Body of pancreas (tissue), 4 donors: ENCODE measurements at regions not wholly inside any gene's neighbourhood (a gene's known extent, or its start where the extent isn't known, plus 50 kb on each side); places are given as distances from the start of the nearest gene placed in this dataset.
"Not testable (repeated sequence)": the region's sequence is repeated elsewhere in the genome, so short reads cannot be mapped to it uniquely, and the experiment has no call there.

Source experiments
- ATAC-seq: fragments of 150-250 bp; one replicate; pipeline ENCODE4 v1.9.1; 2016
- DNase-seq, 4 donors: peaks; one replicate each; pipeline ENCODE4 v3.0.0-alpha.2; 2019
- H3K27ac ChIP-seq, 4 donors: fragments of 200-600 bp; sonication (generic); 1 replicate in 3 of 4; 2 replicates in 1 of 4; pipeline versions ENCODE4 v1.5.1 to v1.6.1; 2016 to 2019; ENCODE audit warnings: mild to moderate bottlenecking in 1 of 4, mixed read lengths in 1 of 4, moderate library complexity in 1 of 4
- H3K27me3 ChIP-seq, 2 donors: fragments of 200-600 bp; sonication (generic); one replicate each; pipeline ENCODE4 v1.6.0; 2016; ENCODE audit warnings: mild to moderate bottlenecking in 1 of 2
- H3K36me3 ChIP-seq, 2 donors: fragments of 200-600 bp; sonication (generic); replicated peaks in 1 of 2; 2 replicates each; pipeline ENCODE4 v1.5.1; 2016; ENCODE audit warnings: low read depth in 2 of 2; ENCODE audit not compliant: insufficient read depth in 1 of 2
- H3K4me1 ChIP-seq: fragments of 200-600 bp; sonication (generic); one replicate; pipeline ENCODE4 v1.6.0; 2016
- H3K4me3 ChIP-seq, 2 donors: fragments of 200-600 bp; sonication (generic); 1 replicate in 1 of 2; 2 replicates in 1 of 2; pipeline ENCODE4 v1.5.1; 2016 to 2019
- H3K9me3 ChIP-seq, 3 donors: fragments of 200-600 bp; sonication (generic); 1 replicate in 2 of 3; 2 replicates in 1 of 3; pipeline ENCODE4 v1.5.1; 2016
- CTCF ChIP-seq, 7 experiments: fragments of 450-650 bp in 4 of 7; fragments of 200-600 bp in 3 of 7; sonication (generic) in 3 of 7; IDR thresholded peaks; one replicate each; pipeline ENCODE4 v1.5.1; 2016 to 2019; ENCODE audit warnings: antibody characterized with exemption in 7 of 7
- POLR2A ChIP-seq, 3 donors: fragments of 450-650 bp; IDR thresholded peaks; one replicate each; pipeline ENCODE4 v1.6.1; 2016; ENCODE audit warnings: antibody characterized with exemption in 3 of 3, mild to moderate bottlenecking in 2 of 3
- WGBS, 2 donors: methylation state at CpG; one replicate each; pipeline ENCODE4 v1.1.5; 2017; 5-methylcytosine and 5-hydroxymethylcytosine counted together
- intact Hi-C: fragments of 100-400 bp; cut with DNase I; formaldehyde crosslinking; loops from one replicate; pipeline ENCODE4 v1.15.1; 2023

DNA sequence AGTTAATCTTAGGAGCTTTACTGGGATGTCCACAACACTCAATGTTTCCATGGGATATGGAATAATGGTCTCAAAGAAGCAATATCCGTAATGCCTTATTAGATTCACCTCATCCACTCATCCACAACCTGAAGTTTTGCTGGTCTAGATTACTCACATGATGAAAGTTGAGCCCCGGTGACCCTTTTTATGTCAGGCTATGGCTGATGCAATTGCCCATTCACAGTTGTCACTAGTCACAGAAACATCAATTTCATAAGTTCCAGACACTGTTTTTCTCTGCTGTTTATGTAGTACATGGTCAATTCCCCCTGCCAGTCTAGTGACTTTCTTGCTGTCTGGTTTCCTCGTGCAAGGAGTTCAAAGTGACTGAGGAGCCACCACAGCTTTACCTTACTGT is 491.2 kb upstream of the ATXN8OS start:
- 87 to 89% methylated on average over 3 of the region's 3 CpGs for WGBS, 2 donors
- TF ChIP-seq POLR2A (IDR thresholded peaks at IDR 0.05) (no peak), CTCF (IDR thresholded peaks at IDR 0.05) (no peak)
- no peaks in the 10 kb centered on the region for H3K27me3 ChIP-seq

GRCh38 chr13:69615055-69615454 is 492.6 kb upstream of the ATXN8OS start:
- H3K9me3 ChIP-seq, ATAC-seq, H3K36me3 ChIP-seq, H3K27ac ChIP-seq, intact Hi-C loops, DNase-seq, H3K4me3 ChIP-seq, H3K27me3 ChIP-seq, H3K4me1 ChIP-seq: not testable (repeated sequence)
- WGBS, 2 donors: 74 to 86% methylated on average over 5 to 6 of the region's 8 CpGs

More for the DNA sequence above, 491.2 kb upstream of the ATXN8OS start:
- intact Hi-C loops: no loop called here
- Histone ChIP-seq H3K27ac (no peak overlapping the region), H3K4me1 (no peaks in the 10 kb centered on the region), H3K36me3 (no peaks in the 10 kb centered on the region), H3K4me3 (no peak overlapping the region), H3K9me3 (no peaks in the 10 kb centered on the region)
- DNase-seq (no peak), ATAC-seq (no peak)

- TF ChIP-seq CTCF (IDR thresholded peaks at IDR 0.05) (no peak), POLR2A (IDR thresholded peaks at IDR 0.05) (no peak)
- Histone ChIP-seq H3K4me1 (no peaks in the 10 kb centered on the region), H3K4me3 (no peak overlapping the region), H3K9me3 (no peaks in the 10 kb centered on the region), H3K27ac (no peak overlapping the region), H3K36me3 (no peaks in the 10 kb centered on the region), H3K27me3 (no peaks in the 10 kb centered on the region)
- 75 to 88% methylated on average over 1 of the region's 1 CpG for WGBS, 2 donors
- ATAC-seq (no peak), DNase-seq (no peak)
- intact Hi-C loops: no loop called here
These were observed 502.9 kb upstream of the ATXN8OS start for GRCh38 chr13:69604698-69605097.

DNA sequence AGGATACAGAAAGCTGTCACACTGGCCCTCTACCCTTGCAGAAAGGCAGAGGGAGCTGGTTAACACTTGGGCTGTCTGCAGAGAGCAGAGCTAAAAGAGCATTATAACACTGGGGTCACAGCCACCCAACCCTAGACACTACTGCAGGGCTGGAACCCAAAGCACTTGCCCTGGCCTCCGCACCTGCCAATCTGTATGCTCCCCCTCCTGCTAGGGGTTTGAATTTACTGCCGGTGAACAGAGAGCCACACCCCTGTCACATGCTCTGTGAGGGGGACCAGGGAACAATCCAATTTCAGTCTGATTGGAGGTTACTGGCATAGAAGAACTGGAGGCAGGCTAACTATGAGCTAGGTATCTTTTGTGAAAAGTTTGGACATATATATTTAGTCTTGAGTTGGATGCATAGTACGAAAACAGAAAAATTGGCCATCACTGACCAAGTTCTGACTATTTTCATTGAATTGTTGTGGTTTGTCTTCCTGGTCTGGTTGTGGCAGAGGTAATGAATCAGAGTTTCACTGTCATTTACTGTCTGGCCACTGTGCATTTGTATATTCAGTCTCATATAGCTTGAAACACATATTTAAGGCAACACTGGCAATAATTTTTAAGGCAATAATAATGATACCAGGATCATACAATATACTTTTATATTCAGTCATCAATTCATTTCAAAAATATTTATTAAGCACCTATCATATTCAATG is 504.3 kb upstream of the ATXN8OS start:
- no peak for TF ChIP-seq CTCF (IDR thresholded peaks at IDR 0.05)
- no peak for TF ChIP-seq POLR2A (IDR thresholded peaks at IDR 0.05)
- Histone ChIP-seq H3K27me3 (no peaks in the 10 kb centered on the region), H3K36me3 (no peaks in the 10 kb centered on the region), H3K4me3 (no peak overlapping the region), H3K4me1 (no peaks in the 10 kb centered on the region), H3K9me3 (no peaks in the 10 kb centered on the region), H3K27ac (no peak overlapping the region)
- WGBS, 2 donors: 83 to 87% methylated on average over 3 of the region's 3 CpGs
- DNase-seq: no peak
- ATAC-seq: no peak
- intact Hi-C loops: no loop called here

DNA sequence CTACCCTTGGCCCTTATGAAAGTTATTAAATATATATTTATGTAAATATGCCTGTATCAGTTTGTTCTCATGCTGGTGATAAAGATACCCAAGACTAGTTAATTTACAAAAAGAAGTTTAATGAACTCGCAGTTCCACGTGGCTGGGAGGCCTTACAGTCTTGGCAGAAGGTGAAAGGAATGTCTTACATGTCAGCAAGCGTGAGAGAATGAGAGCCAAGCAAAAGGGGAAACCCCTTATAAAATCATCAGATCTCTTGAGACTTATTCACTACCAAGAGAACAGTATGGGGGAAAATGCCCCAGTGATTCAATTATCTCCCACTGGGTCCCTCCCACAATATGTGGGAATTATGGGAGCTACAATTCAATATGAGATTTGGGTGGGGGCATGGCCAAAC is 506.0 kb upstream of the ATXN8OS start:
- Histone ChIP-seq H3K27me3 (no peaks in the 10 kb centered on the region), H3K4me1 (no peaks in the 10 kb centered on the region), H3K27ac (no peak overlapping the region), H3K36me3 (no peaks in the 10 kb centered on the region), H3K4me3 (no peak overlapping the region), H3K9me3 (no peaks in the 10 kb centered on the region)
- DNase-seq (no peak), ATAC-seq (no peak)
- intact Hi-C loops: no loop called here
- 69 to 72% methylated on average over 3 of the region's 3 CpGs for WGBS, 2 donors
- TF ChIP-seq POLR2A (IDR thresholded peaks at IDR 0.05): no peak
- no peak for TF ChIP-seq CTCF (IDR thresholded peaks at IDR 0.05)
